ENCODE measurements at regions not wholly inside any gene's neighbourhood (a gene's known extent, or its start where the extent isn't known, plus 50 kb on each side); places are given as distances from the start of the nearest gene placed in this dataset.

- DNase-seq: no peak
These were observed 630.2 kb downstream of the ZNF385D start for GRCh38 chr3:21120826-21121225.

- DNase-seq: no peak
These were observed 633.6 kb downstream of the ZNF385D start for GRCh38 chr3:21117370-21117769.

GRCh38 chr3:21109056-21109455 is 642.0 kb downstream of the ZNF385D start:
- no peak for DNase-seq

GRCh38 chr3:21105784-21106183 is 645.2 kb downstream of the ZNF385D start:
- no peak for DNase-seq

GRCh38 chr3:21100656-21101359 is 650.2 kb downstream of the ZNF385D start:
- no peak for DNase-seq

GRCh38 chr3:21094686-21095085 is 656.3 kb downstream of the ZNF385D start:
- no peak for DNase-seq

- DNase-seq: no peak
These were observed 677.4 kb downstream of the ZNF385D start for GRCh38 chr3:21073561-21073960.

- no peak for DNase-seq
These were observed 683.8 kb downstream of the ZNF385D start for GRCh38 chr3:21067031-21067813.

- no peak for DNase-seq
These were observed 688.1 kb downstream of the ZNF385D start for GRCh38 chr3:21062831-21063294.

- no peak for DNase-seq
These were observed 691.6 kb downstream of the ZNF385D start for GRCh38 chr3:21059404-21059803.

- DNase-seq: no peak
These were observed 694.7 kb downstream of the ZNF385D start for GRCh38 chr3:21056293-21056692.

GRCh38 chr3:21055015-21055414 is 696.0 kb downstream of the ZNF385D start:
- DNase-seq: no peak

GRCh38 chr3:21054064-21054463 is 696.9 kb downstream of the ZNF385D start:
- DNase-seq: no peak

GRCh38 chr3:21049334-21050062 is 701.5 kb downstream of the ZNF385D start:
- DNase-seq: no peak

GRCh38 chr3:21043139-21043538 is 707.9 kb downstream of the ZNF385D start:
- DNase-seq: no peak

- no peak for DNase-seq
These were observed 708.8 kb downstream of the ZNF385D start for GRCh38 chr3:21042184-21042583.

- no peak for DNase-seq
These were observed 709.4 kb downstream of the ZNF385D start for GRCh38 chr3:21041621-21042020.

- no peak for DNase-seq
These were observed 714.1 kb downstream of the ZNF385D start for GRCh38 chr3:21036888-21037287.

GRCh38 chr3:21028412-21028811 is 722.6 kb downstream of the ZNF385D start:
- DNase-seq: no peak

- no peak for DNase-seq
These were observed 726.4 kb downstream of the ZNF385D start for GRCh38 chr3:21024563-21024962.

- DNase-seq: no peak
These were observed 730.3 kb downstream of the ZNF385D start for GRCh38 chr3:21020681-21021080.

GRCh38 chr3:21020043-21020442 is 731.0 kb downstream of the ZNF385D start:
- DNase-seq: no peak

- DNase-seq: no peak
These were observed 733.7 kb downstream of the ZNF385D start for GRCh38 chr3:21017115-21017852.
